H1 (cell line): ENCODE measurements at regions not wholly inside any gene's neighbourhood (a gene's known extent, or its start where the extent isn't known, plus 50 kb on each side); places are given as distances from the start of the nearest gene placed in this dataset.

Experiments
- ASH2L ChIP-seq: fragments of 200-600, 300-600 bp; sonication (generic); IDR thresholded peaks from one replicate; pipeline ENCODE4 v1.7.1; 2017; ENCODE audit warnings: low read length
- ATF3 ChIP-seq: IDR thresholded peaks from 2 replicates; pipeline ENCODE4 v1.6.1; 2011; ENCODE audit warnings: low read depth, mild to moderate bottlenecking, low read length; ENCODE audit not compliant: insufficient read depth
- BRCA1 ChIP-seq: IDR thresholded peaks from 2 replicates; pipeline ENCODE4 v1.6.1; 2012; ENCODE audit warnings: low read depth, low read length, improper control_type of control experiment
- CHD7 ChIP-seq: fragments of 300-600 bp; sonication (generic); IDR thresholded peaks from 2 replicates; pipeline ENCODE4 v1.7.1; 2012; ENCODE audit warnings: low read length, moderate library complexity, mild to moderate bottlenecking, inconsistent platforms; ENCODE audit not compliant: insufficient replicate concordance
- EGR1 ChIP-seq: IDR thresholded peaks from 2 replicates; pipeline ENCODE4 v1.6.1; 2011; ENCODE audit warnings: low read depth, low read length, borderline replicate concordance
- FOSL1 ChIP-seq: IDR thresholded peaks from 2 replicates; pipeline ENCODE4 v1.6.1; 2011; ENCODE audit warnings: mild to moderate bottlenecking, low read depth, low read length, moderate library complexity; ENCODE audit not compliant: insufficient read depth
- HDAC6 ChIP-seq: IDR thresholded peaks from one replicate; pipeline ENCODE4 v1.7.1; 2012; ENCODE audit warnings: low read depth, mild to moderate bottlenecking, inconsistent platforms, low read length, moderate library complexity
- JUN ChIP-seq: IDR thresholded peaks from 2 replicates; pipeline ENCODE4 v1.6.1; 2011; ENCODE audit warnings: low read depth, mild to moderate bottlenecking, improper control_type of control experiment, low read length
- MAFK ChIP-seq: IDR thresholded peaks from 2 replicates; pipeline ENCODE4 v1.6.1; 2012; ENCODE audit warnings: low read depth, mild to moderate bottlenecking, improper control_type of control experiment, low read length
- RXRA ChIP-seq: IDR thresholded peaks from 2 replicates; pipeline ENCODE4 v1.6.1; 2011; ENCODE audit warnings: low read depth, mild to moderate bottlenecking, low read length, moderate library complexity; ENCODE audit not compliant: insufficient read depth

- no peak for TF ChIP-seq CHD7
- no peak for TF ChIP-seq HDAC6
- no peak for TF ChIP-seq ATF3
- TF ChIP-seq ASH2L = no peak
- TF ChIP-seq EGR1 = no peak
- no peak for TF ChIP-seq RXRA
- TF ChIP-seq JUN = no peak
- no peak for TF ChIP-seq MAFK
- TF ChIP-seq BRCA1 = no peak
- no peak for TF ChIP-seq FOSL1
- TF ChIP-seq, all 59 proteins: peak for 0
These were observed 262.7 kb downstream of the DRD1 start (continued) for GRCh38 chr5:175181331-175181730.
